ENCODE measurements at regions not wholly inside any gene's neighbourhood (a gene's known extent, or its start where the extent isn't known, plus 50 kb on each side); places are given as distances from the start of the nearest gene placed in this dataset.

- TF ChIP-seq ZNF462 (CRISPR knock-in tag; IDR thresholded peaks at IDR 0.05) = no peak
- TF ChIP-seq ETS1 (IDR thresholded peaks at IDR 0.05) = no peak
- TF ChIP-seq CTCF (conservative IDR thresholded peaks at IDR 0.05; ENCODE audit: low read depth in 2 of 2) = no peak
- no peak for TF ChIP-seq JUNB (IDR thresholded peaks at IDR 0.05; ENCODE audit: unreplicated experiment)
- TF ChIP-seq POLR2AphosphoS5 (IDR thresholded peaks at IDR 0.05; ENCODE audit: low read depth) = no peak
Observed at GRCh38 chr9:96075757-96076156, 200.3 kb downstream of the ERCC6L2 start (continued).

- Histone ChIP-seq H3K79me2 (replicated peaks; ENCODE audit: insufficient read depth) (no peaks in the 10 kb centered on the region), H4K20me1 (replicated peaks; ENCODE audit: insufficient read depth) (no peaks in the 10 kb centered on the region), H3K9me2 (ENCODE audit: insufficient read depth) (no peaks in the 10 kb centered on the region), H3F3A (replicated peaks; ENCODE audit: low read depth) (no peaks in the 10 kb centered on the region), H3K4me3 (no peak overlapping the region), H3K4me1 (ENCODE audit: insufficient read depth) (no peaks in the 10 kb centered on the region; the same call in 1 of the 2 replicates), H2AFZ (no peak overlapping the region), H3K27me3 (ENCODE audit: insufficient read depth) (no peaks in the 10 kb centered on the region), H3K27ac (ENCODE audit: low read depth) (no peak overlapping the region), H3K36me3 (ENCODE audit: insufficient read depth) (no peaks in the 10 kb centered on the region), H3K4me2 (no peak overlapping the region)
- no peak overlapping the region for H3K4me3 Mint-ChIP-seq
- no peaks in the 10 kb centered on the region for H3K27me3 Mint-ChIP-seq (ENCODE audit: insufficient read depth, low read depth, poor library complexity)
- peaks cover 8% of the 10 kb centered on the region; the same call in 2 of the 3 replicates for H3K4me1 Mint-ChIP-seq
- H3K9me3 Mint-ChIP-seq = no peaks in the 10 kb centered on the region
- no peak overlapping the region for H3K27ac Mint-ChIP-seq
- ATAC-seq (no peak), DNase-seq (ENCODE audit: low spot score) (no peak)
- no peaks in the 10 kb centered on the region for H3K36me3 Mint-ChIP-seq (ENCODE audit: low read depth)
- no peak for TF ChIP-seq ETS1 (IDR thresholded peaks at IDR 0.05)
- TF ChIP-seq EZH2 (IDR thresholded peaks at IDR 0.05; ENCODE audit: low read depth, unreplicated experiment) = no peak
Observed at GRCh38 chr9:96075111-96075510, 199.6 kb downstream of the ERCC6L2 start.
